Globus pallidus (tissue), 1 donor: ENCODE measurements at regions not wholly inside any gene's neighbourhood (a gene's known extent, or its start where the extent isn't known, plus 50 kb on each side); places are given as distances from the start of the nearest gene placed in this dataset.
A peak's percentile ranks its signal among the peaks of the same experiment; 100 is the strongest.

ENCODE experiments used
- DNase-seq: peaks from one replicate; pipeline ENCODE4 v3.0.0-alpha.2; 2015; ENCODE audit warnings: low spot score

DNA sequence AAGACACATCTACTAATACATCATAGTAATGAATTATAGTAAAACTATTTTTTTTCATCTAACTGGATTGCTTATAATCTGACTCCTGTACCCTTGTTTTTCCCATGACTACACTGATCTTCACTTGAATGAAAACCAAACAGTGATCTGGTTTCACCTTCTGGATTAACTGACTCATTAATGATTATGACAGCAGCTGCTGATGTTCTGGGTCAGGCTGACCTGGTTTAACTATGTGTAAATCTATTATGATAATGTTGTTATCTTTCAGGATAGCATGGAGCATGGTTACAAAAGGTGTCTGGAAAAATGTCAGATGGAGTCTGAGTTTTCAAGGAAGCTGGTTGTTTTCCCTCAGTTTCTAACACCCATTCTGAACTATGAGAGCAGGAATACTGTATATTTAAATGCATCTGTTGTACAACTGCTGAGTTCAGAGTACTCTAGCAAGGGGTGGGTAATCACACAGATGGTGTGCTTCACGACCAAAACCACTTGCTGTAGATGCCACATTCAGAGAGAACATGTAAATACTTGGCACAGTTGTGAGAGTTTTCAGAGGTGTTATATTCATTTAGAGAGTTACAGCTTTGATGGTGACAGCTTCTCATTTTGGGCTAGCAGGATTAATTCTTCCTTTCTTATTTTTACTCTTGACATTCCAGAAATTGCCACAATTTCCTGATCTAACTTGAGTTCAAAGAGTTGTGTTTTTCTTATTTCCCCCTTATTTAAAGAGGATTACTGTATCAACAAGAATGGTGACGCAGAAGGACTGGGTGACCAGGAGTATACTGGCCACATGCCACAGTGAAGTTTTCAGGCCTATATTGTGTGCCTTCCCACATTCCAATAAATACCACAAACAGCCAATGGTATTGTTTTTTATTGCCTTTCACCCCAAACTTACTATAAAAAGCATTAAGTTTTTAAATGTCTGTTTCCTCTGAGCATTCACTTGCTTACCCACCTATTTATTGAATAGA lies 249.7 kb upstream of the TET2 start:
- no peak for DNase-seq

- DNase-seq = no peak
Observed at GRCh38 chr4:104899863-104900262, 246.8 kb upstream of the TET2 start.

GRCh38 chr4:104901438-104901837 lies 245.2 kb upstream of the TET2 start:
- peak; percentile 68 for DNase-seq

GRCh38 chr4:104901961-104902605 lies 244.6 kb upstream of the TET2 start:
- DNase-seq = no peak

GRCh38 chr4:104905065-104905464 lies 241.6 kb upstream of the TET2 start:
- no peak for DNase-seq

DNA sequence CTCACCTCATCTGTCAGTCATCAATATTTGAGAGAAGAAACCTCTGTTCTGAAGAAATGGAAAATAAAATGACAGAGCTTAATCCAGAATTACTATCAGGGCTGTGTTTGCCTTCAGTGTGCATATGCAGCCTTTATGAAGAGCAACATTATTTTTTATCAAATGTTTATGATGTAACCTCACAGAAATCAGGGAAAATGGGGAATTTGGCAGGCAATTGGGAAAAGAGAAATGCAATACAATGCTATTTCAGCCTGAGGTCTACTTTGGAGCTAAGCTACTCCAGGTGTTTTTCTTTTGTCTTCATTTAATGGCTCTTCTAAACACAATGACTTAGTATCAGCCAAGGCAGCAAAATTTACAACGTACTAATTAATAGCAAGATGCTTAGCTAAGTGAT lies 241.1 kb upstream of the TET2 start:
- no peak for DNase-seq

DNA sequence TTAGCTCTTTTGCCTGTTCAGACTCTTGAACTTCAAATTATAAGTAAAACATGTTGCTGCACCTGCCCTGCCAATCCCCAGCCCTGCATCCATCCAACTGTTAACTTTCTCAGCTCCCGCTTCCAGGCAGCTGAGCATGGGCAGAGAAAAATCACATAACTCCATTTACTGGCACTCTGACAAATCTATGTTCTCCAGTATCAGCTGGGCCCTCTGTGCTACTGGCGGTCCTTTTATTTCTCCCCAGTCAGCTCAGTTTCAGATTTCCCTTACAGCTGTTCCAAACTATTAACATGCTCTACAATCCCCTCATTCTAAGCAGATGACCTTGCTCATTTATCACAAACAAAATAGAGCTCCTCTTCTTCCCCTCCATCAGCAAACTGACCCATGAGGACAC lies 240.4 kb upstream of the TET2 start:
- DNase-seq = no peak

DNA sequence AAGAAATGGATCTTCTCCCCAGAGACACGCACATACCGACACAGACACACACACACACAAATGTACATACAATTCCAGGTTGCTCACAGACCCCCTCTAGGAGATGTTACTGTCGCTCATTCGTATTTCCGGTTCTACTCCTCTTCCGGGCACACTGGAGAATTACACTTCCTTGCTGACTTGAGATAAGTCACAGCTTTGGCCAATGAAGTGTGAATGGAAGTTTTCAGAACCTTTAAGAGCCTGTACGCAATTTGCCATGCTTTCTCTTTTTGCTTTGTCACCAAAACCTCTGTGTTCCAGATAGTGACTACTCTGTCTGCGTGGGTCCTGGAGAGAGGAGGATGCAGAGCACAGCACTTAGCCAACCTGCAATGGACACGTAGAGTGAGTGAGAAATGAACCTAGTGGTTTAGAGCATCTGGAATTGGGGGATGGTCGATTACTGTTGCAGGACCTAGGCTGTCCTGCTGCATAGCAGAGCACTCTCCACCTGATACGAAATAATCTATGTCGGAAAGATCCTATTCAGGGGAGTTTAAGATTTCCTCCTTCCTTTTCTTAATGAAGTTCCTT lies 239.5 kb upstream of the TET2 start:
- DNase-seq = no peak

DNA sequence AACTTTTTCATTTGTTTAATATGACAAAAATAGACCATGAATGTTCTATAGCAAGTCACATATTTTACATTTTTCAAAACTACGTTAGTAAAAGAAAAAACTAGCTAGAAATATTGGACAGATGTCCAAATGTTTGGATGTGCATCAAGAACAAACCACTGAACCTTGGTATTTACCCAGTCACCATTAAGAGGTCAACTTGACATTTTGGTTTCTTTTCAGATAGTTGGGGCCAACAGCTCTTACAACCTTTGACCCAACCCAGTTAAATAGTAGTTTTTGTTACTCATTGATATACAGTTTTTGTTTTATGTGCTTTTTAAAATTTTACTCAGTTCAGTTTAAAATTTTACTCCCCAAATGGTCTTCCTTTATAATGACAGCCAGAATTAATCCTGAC lies 238.7 kb upstream of the TET2 start:
- DNase-seq = no peak

DNA sequence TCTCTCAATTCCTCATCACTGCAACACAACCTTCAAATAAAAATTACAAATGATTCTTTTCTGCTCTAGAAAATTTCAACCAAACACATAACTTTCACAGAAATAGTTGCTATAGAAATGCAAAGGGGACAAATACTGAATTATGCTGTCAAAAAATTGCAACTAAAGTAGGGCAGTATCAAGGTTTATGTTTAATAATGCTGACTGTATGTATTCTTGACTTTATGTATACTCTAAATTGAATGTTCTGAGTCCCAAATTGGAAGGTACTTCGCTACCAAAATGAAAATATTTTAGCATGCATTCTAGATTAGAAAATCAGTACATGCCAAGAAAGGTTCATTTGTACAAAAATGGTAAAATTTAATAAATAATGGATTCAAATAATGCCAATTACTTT lies 237.3 kb upstream of the TET2 start:
- DNase-seq = no peak

DNA sequence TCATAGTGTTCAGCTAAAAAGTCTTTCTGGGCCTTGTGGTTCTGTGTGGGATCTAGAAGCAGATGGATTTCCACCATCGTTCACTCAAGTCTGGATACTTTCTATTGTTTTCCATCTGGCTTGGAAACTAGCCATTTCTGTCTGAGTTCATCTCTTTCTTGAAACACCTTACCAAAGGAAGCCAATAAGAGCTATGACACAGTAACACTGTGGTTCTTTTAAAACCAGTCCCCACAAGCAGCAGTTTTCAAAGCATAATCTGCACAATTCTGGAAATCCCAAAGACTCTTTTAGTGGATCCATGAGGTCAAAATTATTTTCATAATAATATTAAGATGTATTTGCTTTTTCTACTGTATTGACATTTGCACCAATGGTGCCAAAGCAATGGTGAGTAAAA lies 234.2 kb upstream of the TET2 start:
- no peak for DNase-seq

DNA sequence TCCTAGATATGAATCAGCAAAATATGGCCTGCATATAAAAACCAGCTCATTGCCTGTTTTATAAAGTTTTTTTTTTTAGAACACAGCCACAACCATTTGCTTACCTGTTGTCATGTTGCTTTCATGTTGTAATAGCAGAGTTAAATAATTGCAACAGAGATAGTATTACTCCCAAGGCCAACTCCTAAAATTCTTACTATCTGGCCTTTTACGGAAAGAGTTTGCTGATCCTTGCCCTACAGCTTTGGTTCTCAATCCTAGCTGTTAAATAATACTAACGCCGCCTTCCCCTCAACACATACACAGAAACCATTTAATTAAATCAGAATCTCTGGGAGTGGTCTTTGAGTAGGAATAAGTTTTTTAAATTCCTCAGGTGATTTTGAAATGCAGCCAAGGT lies 231.3 kb upstream of the TET2 start:
- DNase-seq = no peak

DNA sequence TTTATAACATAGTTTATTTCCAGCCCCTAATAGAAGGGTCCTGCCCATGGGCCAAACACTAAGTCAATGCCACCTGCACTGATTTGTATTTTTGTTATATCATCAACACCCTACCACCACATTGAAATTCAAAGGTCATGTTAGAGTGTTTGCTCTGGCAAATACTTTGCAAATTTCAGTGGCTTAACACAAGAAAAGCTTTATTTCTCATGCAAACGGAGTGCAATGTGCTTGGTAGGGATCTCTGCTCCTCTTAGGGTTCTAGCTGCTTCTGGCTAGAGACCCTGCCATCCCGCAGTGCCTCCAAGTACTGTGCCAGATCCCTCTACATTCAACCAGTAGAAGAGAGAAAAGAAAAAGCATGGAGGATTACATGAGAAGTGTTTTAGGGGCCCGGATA lies 230.8 kb upstream of the TET2 start:
- no peak for DNase-seq

GRCh38 chr4:104919406-104919805 lies 227.3 kb upstream of the TET2 start:
- DNase-seq = no peak

- DNase-seq = no peak
Observed at GRCh38 chr4:104930298-104930697, 216.4 kb upstream of the TET2 start.

- peak; percentile 6 for DNase-seq
Observed at GRCh38 chr4:104930745-104931736, 215.6 kb upstream of the TET2 start.

DNA sequence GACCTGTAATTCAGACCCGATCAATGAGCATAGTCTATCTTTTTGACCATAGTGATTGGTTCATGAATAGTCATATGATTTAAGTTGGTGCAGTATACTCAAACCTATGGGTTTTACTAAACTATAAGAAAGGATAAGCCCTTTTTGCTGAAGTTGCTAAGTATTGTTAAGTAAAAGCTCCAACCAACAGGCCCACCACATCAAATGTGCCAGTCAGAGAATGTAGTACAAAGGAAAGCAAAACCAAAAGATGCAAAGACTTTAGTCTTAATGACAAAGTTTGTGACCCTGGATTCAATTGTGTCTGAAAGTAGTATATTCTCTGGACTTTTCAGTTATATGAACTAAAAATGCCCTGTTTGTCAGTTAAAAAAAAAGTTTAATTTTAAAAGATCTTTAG lies 208.1 kb upstream of the TET2 start:
- no peak for DNase-seq

GRCh38 chr4:104940927-104941326 lies 205.7 kb upstream of the TET2 start:
- DNase-seq = no peak

DNA sequence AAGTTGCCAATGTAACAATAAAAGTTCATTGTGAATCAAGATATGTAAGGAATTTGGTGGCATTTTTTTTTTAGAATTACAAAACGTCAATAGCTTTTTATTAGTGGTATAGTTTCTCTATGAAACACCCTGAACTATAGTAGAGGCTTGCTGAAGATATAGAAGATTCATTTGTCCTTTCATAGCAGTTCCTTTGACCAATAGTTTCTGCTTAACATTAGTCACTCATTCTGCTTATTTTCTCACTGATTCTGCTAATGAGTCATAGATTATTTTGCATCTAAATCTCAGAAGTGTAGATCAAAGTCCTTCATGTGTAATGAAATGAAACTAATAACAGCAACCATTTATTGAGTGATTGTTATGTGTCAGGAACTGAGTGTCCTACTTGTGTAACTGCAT lies 205.0 kb upstream of the TET2 start:
- DNase-seq = no peak

GRCh38 chr4:104942990-104943743 lies 203.5 kb upstream of the TET2 start:
- DNase-seq = no peak

GRCh38 chr4:104944596-104944995 lies 202.1 kb upstream of the TET2 start:
- DNase-seq = no peak
